Endothelial cell of hepatic sinusoid (primary cell): ENCODE measurements at regions not wholly inside any gene's neighbourhood (a gene's known extent, or its start where the extent isn't known, plus 50 kb on each side); places are given as distances from the start of the nearest gene placed in this dataset.

Experiments
- in situ Hi-C: cut with HindIII; loops from 2 replicates; pipeline ENCODE4 v1.10.0; 2017; ENCODE audit warnings: low sequenced_read_pairs

- in situ Hi-C loops = no loop called here
These were observed 71.7 kb upstream of the PRICKLE1 start for GRCh38 chr12:42660968-42661937.

- in situ Hi-C loops = no loop called here
These were observed 70.6 kb upstream of the PRICKLE1 start for GRCh38 chr12:42660117-42660516.

GRCh38 chr12:42652048-42652447, 62.5 kb upstream of the PRICKLE1 start:
- in situ Hi-C loops = no loop called here

- in situ Hi-C loops = no loop called here
These were observed 58.5 kb upstream of the PRICKLE1 start for GRCh38 chr12:42648061-42648460.

- in situ Hi-C loops = no loop called here
These were observed 54.5 kb upstream of the PRICKLE1 start for GRCh38 chr12:42643881-42644579.

DNA sequence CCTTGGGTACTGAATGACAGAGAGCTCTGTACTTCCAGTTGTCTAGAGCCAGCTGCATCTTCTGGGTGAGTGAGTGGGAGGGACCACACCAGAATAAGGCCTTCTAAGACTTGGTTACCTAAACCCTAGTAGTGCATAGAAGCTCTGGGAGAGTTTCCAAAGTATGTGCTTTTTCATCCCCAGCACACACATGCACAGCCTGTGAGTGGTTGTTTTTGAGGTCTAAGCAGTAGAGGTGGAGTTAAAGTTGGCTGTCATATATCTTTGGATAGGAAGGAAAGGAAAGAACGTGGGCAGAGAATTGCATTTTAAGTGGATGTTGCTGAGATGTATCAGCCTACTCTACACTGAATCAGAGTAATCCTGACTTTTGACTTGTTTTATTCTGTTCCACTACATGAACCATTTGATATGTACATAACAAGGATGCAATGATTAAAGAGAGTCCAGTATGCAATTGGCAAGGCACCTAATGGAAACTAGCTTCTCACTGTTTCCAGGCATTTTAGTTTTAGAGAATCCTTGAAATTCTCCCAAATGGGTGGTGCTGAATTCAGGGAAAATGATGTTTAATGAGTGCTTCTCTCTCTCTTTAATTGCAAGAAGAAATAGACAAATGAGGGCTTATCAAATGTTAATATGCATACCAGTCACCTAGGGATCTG, 51.8 kb upstream of the PRICKLE1 start:
- in situ Hi-C loops = no loop called here

DNA sequence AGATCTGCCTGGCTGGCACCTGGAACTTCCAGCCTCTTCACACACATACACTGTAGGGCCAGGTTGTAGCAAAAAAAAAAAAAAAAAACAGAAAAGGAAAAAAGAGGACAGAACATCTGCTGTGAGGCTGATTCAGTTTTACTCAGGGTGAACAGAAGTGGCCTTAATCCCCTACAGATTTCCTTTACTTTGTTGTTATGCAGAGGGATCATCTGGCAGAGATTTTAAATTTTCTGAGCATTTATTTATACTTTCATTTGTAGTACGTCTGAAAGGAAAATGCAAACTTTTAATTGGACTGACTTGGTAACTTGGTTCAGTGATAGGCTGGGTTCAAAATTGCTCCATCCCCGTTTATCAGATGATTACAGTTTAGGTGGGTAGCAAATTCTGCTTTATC, 50.8 kb upstream of the PRICKLE1 start:
- in situ Hi-C loops = no loop called here

DNA sequence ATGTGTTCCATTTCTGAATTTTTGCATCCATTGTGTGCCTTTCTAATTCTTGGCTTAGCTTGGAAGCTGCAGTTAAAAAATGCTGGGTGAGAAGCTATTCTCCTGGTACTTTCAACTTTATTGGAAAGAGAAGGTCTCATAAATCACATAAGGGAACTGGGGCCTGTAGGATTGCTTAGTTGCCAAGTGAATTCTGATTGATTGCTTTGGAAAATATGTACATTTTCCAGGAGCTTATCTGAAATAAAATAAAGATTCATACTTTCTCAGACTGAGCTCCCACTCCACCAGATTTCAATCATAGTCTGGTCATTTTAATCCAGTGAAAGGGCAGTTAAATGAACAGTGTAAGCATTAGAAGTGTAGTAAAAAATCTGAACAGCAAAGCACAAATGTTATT, 50.0 kb upstream of the PRICKLE1 start:
- in situ Hi-C loops = no loop called here
